ENCODE measurements at regions not wholly inside any gene's neighbourhood (a gene's known extent, or its start where the extent isn't known, plus 50 kb on each side); places are given as distances from the start of the nearest gene placed in this dataset.

DNA sequence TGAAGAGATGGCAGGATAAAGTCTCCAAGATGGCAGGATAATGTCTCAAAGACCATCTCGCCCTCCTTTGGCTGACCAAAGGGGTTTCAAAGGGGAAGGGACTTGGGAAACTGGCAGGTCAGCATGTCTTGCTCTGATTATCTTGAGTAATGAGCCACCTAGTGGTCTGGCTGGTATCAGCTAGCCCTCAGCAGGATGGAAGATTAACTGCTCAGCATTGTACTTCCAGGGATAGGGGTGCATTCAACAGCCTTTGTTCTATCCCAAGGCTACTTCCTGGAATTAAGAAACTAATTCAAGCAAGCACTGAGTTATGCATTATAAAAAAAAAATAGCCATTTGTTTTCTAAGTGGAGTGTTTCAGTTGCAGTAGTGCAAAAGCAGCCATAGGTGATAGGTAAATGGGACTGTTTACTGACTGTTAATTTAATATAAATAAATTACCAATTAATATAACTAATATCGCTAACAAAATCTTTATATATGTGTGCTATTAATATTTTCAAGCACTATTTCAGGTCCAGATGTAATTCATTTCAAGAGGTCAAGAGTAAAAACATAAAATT lies 555.5 kb downstream of the CDH9 start:
- Histone ChIP-seq H3K4me3 (peak overlapping the region in 3 of 4 donors; percentile 7 to 16 (median 13)), H3K4me1 (no peaks in the 10 kb centered on the region), H3K27me3 (no peaks in the 10 kb centered on the region), H3K9me3 (no peaks in the 10 kb centered on the region), H3K36me3 (no peaks in the 10 kb centered on the region), H3K27ac (no peak overlapping the region)
- DNase-seq = no peak
- TF ChIP-seq, protein P1, sequence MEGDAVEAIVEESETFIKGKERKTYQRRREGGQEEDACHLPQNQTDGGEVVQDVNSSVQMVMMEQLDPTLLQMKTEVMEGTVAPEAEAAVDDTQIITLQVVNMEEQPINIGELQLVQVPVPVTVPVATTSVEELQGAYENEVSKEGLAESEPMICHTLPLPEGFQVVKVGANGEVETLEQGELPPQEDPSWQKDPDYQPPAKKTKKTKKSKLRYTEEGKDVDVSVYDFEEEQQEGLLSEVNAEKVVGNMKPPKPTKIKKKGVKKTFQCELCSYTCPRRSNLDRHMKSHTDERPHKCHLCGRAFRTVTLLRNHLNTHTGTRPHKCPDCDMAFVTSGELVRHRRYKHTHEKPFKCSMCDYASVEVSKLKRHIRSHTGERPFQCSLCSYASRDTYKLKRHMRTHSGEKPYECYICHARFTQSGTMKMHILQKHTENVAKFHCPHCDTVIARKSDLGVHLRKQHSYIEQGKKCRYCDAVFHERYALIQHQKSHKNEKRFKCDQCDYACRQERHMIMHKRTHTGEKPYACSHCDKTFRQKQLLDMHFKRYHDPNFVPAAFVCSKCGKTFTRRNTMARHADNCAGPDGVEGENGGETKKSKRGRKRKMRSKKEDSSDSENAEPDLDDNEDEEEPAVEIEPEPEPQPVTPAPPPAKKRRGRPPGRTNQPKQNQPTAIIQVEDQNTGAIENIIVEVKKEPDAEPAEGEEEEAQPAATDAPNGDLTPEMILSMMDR (IDR thresholded peaks at IDR 0.05) = no peak
- TF ChIP-seq EP300 (IDR thresholded peaks at IDR 0.05) = no peak
- TF ChIP-seq POLR2AphosphoS5 (IDR thresholded peaks at IDR 0.05) = no peak
- TF ChIP-seq POLR2A (IDR thresholded peaks at IDR 0.05) = no peak
- intact Hi-C loops (cut with DNase I) = no loop called here
- 54 to 67% methylated on average over 2 of the region's 2 CpGs for WGBS, 2 donors

DNA sequence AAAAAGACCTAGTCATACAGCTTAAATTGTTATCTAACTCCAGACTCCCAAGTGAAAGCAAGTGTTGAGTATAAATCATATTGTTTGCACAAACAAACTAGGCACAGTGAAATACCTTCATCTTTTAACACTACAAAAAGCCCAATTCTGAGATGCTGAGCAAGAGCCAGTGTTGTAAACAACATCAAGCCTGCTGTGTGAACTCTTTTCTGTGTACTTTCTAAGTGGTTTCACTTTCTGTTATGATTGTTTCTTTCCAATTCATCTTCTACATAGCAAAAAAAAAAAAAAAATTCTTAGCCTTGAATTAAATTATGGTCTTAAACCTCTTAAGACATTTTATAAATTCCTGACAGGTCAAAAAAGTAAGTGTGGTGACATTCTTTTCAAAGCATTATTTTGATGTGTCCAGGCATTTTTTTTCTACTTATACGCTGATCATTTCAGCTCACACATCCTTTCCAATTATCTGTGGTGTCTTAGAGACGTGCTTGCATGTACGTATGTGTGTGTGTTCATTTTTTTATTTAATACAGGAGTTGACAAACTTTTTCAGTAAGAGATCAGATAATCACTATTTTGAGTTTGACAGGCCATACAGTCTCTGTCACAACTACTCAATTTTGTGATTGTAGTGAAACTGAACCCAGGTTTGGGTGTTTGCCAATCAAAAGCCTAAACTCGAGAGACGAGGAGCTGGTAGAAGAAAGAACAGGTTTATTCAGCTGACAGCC lies 556.1 kb downstream of the CDH9 start:
- no peak overlapping the region for H3K27ac ChIP-seq
- intact Hi-C loops (cut with DNase I) = no loop called here
- TF ChIP-seq POLR2A (IDR thresholded peaks at IDR 0.05) (no peak), POLR2AphosphoS5 (IDR thresholded peaks at IDR 0.05) (no peak), EP300 (IDR thresholded peaks at IDR 0.05) (no peak)
- TF ChIP-seq, protein P1 (IDR thresholded peaks at IDR 0.05) = no peak
- 80% methylated on average over 5 of the region's 5 CpGs for WGBS, 2 donors
- no peaks in the 10 kb centered on the region for H3K4me1 ChIP-seq
- H3K27me3 ChIP-seq = no peaks in the 10 kb centered on the region
- no peak for DNase-seq
- no peaks in the 10 kb centered on the region for H3K9me3 ChIP-seq
- H3K36me3 ChIP-seq = no peaks in the 10 kb centered on the region
- peak overlapping the region in 3 of 4 donors; percentile 7 to 16 (median 13) for H3K4me3 ChIP-seq

DNA sequence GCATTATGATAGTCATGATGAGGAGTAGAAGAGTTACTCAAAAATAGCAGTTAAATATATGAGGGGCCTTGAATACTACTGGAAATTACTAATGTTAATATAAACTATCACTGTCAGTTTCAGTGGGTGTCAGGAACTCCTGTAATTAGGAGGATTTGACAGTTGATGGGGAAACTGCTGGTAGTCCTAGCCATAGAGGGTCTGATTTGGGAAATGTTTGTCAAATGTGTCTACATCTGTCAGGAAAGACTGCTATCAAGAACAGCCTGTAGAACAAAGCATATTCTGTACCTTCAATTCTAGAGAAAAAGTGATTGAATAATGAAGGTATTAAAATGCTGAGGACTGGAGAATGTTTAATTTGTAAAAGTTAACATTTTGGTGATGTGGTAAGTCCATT lies 567.9 kb downstream of the CDH9 start:
- Histone ChIP-seq H3K4me3 (no peak overlapping the region), H3K9me3 (no peaks in the 10 kb centered on the region), H3K4me1 (no peaks in the 10 kb centered on the region), H3K36me3 (no peaks in the 10 kb centered on the region), H3K27me3 (no peaks in the 10 kb centered on the region), H3K27ac (no peak overlapping the region)
- no peak for DNase-seq
- intact Hi-C loops (cut with DNase I) = no loop called here
- TF ChIP-seq POLR2AphosphoS5 (IDR thresholded peaks at IDR 0.05) (no peak), EP300 (IDR thresholded peaks at IDR 0.05) (no peak), POLR2A (IDR thresholded peaks at IDR 0.05) (no peak)
- TF ChIP-seq, protein P1 (IDR thresholded peaks at IDR 0.05) = no peak

DNA sequence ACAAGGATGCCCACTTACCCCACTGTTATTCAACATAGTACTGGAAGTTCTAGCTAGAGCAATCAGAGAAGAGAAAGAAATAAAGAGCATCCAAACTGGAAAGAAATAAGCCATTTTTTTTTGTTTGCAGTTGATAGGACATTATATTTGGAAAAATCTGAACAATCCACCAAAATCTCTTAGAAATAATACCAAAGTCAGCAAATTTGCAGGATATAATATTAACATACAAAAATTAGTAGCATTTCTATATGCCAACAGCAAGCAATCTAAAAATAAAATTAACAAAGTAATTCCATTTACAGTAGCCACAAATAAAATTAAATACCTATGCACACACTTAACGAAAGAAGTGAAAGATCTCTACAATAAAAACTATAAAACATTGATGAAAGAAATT lies 599.3 kb downstream of the CDH9 start:
- H3K27me3 ChIP-seq = no peaks in the 10 kb centered on the region
- 75 to 82% methylated on average over 1 of the region's 1 CpG for WGBS, 2 donors
- H3K4me3 ChIP-seq = no peak overlapping the region
- H3K4me1 ChIP-seq = no peaks in the 10 kb centered on the region
- H3K9me3 ChIP-seq = no peaks in the 10 kb centered on the region
- TF ChIP-seq, protein P1 (IDR thresholded peaks at IDR 0.05) = no peak
- TF ChIP-seq EP300 (IDR thresholded peaks at IDR 0.05) = no peak
- TF ChIP-seq POLR2AphosphoS5 (IDR thresholded peaks at IDR 0.05) = no peak
- TF ChIP-seq POLR2A (IDR thresholded peaks at IDR 0.05) = no peak
- no peak for DNase-seq
- H3K27ac ChIP-seq = no peak overlapping the region
- no peaks in the 10 kb centered on the region for H3K36me3 ChIP-seq
- intact Hi-C loops (cut with DNase I) = no loop called here

All from sigmoid colon (tissue), 6 donors.